Osteoblast (primary cell): ENCODE measurements at regions not wholly inside any gene's neighbourhood (a gene's known extent, or its start where the extent isn't known, plus 50 kb on each side); places are given as distances from the start of the nearest gene placed in this dataset.
"Not testable (repeated sequence)": the region's sequence is repeated elsewhere in the genome, so short reads cannot be mapped to it uniquely, and the experiment has no call there.

Source experiments
- DNase-seq: peaks from one replicate; pipeline ENCODE4 v3.0.0; 2011; ENCODE audit warnings: low spot score, mixed read lengths; ENCODE audit not compliant: insufficient read length; ENCODE audit errors: missing footprints
- H2AFZ ChIP-seq: 2 replicates; pipeline ENCODE4 v1.6.0; 2011; ENCODE audit warnings: mild to moderate bottlenecking, low read length
- H3K27ac ChIP-seq: 2 replicates; pipeline ENCODE4 v1.5.1; 2011; ENCODE audit warnings: mild to moderate bottlenecking, low read depth, low read length, moderate library complexity
- H3K27me3 ChIP-seq: 2 replicates; pipeline ENCODE4 v1.6.0; 2012; ENCODE audit warnings: mild to moderate bottlenecking, control low read depth, inconsistent platforms, low read length, moderate library complexity; ENCODE audit not compliant: insufficient read depth
- H3K36me3 ChIP-seq: 2 replicates; pipeline ENCODE4 v1.5.1; 2011; ENCODE audit warnings: mild to moderate bottlenecking, low read length, control low read depth, moderate library complexity; ENCODE audit not compliant: insufficient read depth
- H3K4me1 ChIP-seq: 2 replicates; pipeline ENCODE4 v1.5.1; 2011; ENCODE audit warnings: mild to moderate bottlenecking, low read length, control low read depth, moderate library complexity; ENCODE audit not compliant: insufficient read depth
- H3K4me2 ChIP-seq: 2 replicates; pipeline ENCODE4 v1.6.0; 2011; ENCODE audit warnings: mild to moderate bottlenecking, low read length; ENCODE audit not compliant: insufficient read depth
- H3K4me3 ChIP-seq: fragments of 200-600 bp; sonication (generic); 3 replicates; pipeline ENCODE4 v1.5.1; 2012; ENCODE audit warnings: mild to moderate bottlenecking, low read length, inconsistent platforms; ENCODE audit not compliant: insufficient read depth
- H3K79me2 ChIP-seq: 2 replicates; pipeline ENCODE4 v1.6.0; 2012; ENCODE audit warnings: mild to moderate bottlenecking, low read length, control low read depth, inconsistent platforms; ENCODE audit not compliant: insufficient read depth
- H3K9me3 ChIP-seq: 2 replicates; pipeline ENCODE4 v1.5.1; 2011; ENCODE audit warnings: low read depth, low read length, control low read depth
- H4K20me1 ChIP-seq: 2 replicates; pipeline ENCODE4 v1.6.0; 2012; ENCODE audit warnings: mild to moderate bottlenecking, low read length, control low read depth; ENCODE audit not compliant: insufficient read depth
- TF ChIP-seq, protein P1 (sequence below): IDR thresholded peaks from 2 replicates; pipeline ENCODE4 v1.5.1; 2011; ENCODE audit warnings: mild to moderate bottlenecking, low read depth, low read length, moderate library complexity; ENCODE audit errors: extremely low read depth

DNA sequence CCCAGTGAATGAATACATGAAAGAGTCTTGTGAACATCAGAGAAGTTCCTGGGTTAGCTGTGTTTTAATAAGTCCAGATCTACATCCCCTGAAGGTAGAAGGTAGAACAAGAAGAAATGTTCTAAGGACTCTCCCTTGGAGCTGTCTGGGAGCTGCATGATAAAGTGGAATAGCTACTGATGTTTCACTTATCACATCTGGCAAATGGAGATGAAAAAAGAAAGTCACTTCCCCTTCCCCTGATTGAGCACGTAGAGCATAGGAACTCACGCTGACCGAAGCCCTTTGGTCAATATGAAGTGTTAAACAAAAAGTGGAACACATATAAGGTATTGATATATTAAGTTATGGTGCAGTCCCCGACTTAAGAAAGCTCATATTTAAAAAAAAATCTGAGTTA is 53.2 kb upstream of the PARP1 start:
- TF ChIP-seq, protein P1, sequence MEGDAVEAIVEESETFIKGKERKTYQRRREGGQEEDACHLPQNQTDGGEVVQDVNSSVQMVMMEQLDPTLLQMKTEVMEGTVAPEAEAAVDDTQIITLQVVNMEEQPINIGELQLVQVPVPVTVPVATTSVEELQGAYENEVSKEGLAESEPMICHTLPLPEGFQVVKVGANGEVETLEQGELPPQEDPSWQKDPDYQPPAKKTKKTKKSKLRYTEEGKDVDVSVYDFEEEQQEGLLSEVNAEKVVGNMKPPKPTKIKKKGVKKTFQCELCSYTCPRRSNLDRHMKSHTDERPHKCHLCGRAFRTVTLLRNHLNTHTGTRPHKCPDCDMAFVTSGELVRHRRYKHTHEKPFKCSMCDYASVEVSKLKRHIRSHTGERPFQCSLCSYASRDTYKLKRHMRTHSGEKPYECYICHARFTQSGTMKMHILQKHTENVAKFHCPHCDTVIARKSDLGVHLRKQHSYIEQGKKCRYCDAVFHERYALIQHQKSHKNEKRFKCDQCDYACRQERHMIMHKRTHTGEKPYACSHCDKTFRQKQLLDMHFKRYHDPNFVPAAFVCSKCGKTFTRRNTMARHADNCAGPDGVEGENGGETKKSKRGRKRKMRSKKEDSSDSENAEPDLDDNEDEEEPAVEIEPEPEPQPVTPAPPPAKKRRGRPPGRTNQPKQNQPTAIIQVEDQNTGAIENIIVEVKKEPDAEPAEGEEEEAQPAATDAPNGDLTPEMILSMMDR = no peak
- DNase-seq = no peak
- no peaks in the 10 kb centered on the region for H3K27me3 ChIP-seq

DNA sequence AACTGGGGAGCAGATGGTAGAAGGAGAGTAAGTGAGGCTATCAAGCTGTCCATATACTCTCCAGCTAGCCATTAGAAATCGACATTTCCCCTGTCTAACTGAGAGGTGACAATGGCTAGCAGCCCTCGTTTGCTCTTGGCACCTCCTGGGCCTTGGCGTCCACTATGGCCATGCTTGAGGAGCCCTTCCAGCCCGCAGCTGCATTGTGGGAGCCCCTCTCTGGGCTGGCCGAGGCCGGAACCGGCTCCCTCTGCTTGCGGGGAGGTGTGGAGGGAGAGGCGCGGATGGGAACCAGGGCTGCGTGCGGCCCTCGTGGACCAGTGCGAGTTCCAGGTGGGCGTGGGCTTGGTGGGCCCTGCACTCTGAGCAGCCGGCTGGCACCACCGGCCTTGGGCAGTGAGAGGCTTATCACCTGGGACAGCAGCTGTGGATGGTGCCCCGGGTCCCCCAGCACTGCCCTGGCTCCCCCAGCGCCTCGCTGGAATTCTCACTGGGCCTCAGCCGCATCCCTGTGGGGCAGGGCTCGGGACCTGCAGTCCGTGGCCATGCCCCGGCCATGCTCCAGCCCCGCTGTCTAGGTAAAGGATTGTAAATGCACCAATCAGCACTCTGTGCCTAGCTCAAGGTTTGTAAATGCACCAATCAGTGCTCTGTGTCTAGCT is 56.2 kb upstream of the PARP1 start:
- no peaks in the 10 kb centered on the region for H3K9me3 ChIP-seq
- no peak for DNase-seq
- H3K79me2 ChIP-seq = no peaks in the 10 kb centered on the region
- TF ChIP-seq, protein P1 = no peak
- H3K4me2 ChIP-seq = no peak overlapping the region
- no peaks in the 10 kb centered on the region for H3K27me3 ChIP-seq
- no peaks in the 10 kb centered on the region for H3K36me3 ChIP-seq
- no peaks in the 10 kb centered on the region for H3K4me1 ChIP-seq
- no peaks in the 10 kb centered on the region for H4K20me1 ChIP-seq
- H3K27ac ChIP-seq = no peak overlapping the region
- no peak overlapping the region for H3K4me3 ChIP-seq
- H2AFZ ChIP-seq = no peak overlapping the region

More for the DNA sequence above, 53.2 kb upstream of the PARP1 start:
- Histone ChIP-seq H3K4me1 (no peaks in the 10 kb centered on the region), H4K20me1 (no peaks in the 10 kb centered on the region), H3K27ac (no peak overlapping the region), H3K36me3 (no peaks in the 10 kb centered on the region), H3K79me2 (no peaks in the 10 kb centered on the region), H3K4me2 (no peak overlapping the region), H3K4me3 (no peak overlapping the region), H2AFZ (no peak overlapping the region), H3K9me3 (no peaks in the 10 kb centered on the region)

DNA sequence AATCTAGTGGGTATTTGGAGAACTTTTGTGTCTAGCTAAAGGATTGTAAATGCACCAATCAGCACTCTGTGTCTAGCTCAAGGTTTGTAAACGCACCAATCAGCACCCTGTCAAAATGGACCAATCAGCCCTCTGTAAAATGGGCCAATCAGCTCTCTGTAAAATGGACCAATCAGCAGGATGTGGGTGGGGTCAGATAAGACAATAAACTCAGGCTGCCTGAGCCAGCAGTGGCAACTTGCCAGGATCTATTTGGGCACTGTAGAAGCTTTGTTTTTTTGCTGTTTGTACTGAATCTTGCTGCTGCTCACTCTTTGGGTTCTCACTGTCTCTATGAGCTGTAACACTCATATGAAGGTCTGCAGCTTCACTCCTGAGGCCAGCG is 56.7 kb upstream of the PARP1 start:
- not testable (repeated sequence) for H2AFZ ChIP-seq, H3K4me2 ChIP-seq, H3K79me2 ChIP-seq, H3K9me3 ChIP-seq, H3K4me3 ChIP-seq, H3K27ac ChIP-seq, DNase-seq, H3K36me3 ChIP-seq, H3K4me1 ChIP-seq, H3K27me3 ChIP-seq, H4K20me1 ChIP-seq

DNA sequence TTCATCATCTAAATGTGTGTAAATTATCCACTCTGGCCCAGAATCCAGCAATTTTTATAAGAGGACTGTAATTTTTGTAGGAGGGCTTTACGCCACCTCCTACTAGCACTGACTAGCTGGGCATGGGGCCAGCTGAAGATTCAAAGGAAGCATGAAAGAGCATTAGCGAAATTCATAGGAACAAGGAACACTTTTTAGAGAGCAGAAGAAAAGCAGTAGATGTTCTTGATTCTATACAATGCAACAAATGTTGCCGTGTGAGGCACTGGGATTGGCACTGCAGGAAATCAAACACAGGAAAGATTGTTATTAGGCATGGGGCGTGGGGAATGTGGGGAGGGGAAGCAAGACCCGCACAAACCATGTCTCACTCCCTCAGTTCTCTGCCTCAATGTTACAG is 58.4 kb upstream of the PARP1 start:
- no peaks in the 10 kb centered on the region for H3K9me3 ChIP-seq
- no peak overlapping the region for H3K27ac ChIP-seq
- no peak overlapping the region for H3K4me2 ChIP-seq
- no peak for DNase-seq
- H3K4me1 ChIP-seq = no peaks in the 10 kb centered on the region
- H4K20me1 ChIP-seq = no peaks in the 10 kb centered on the region
- no peak overlapping the region for H3K4me3 ChIP-seq
- H2AFZ ChIP-seq = no peak overlapping the region
- no peaks in the 10 kb centered on the region for H3K79me2 ChIP-seq
- TF ChIP-seq, protein P1 = no peak
- no peaks in the 10 kb centered on the region for H3K27me3 ChIP-seq
- no peaks in the 10 kb centered on the region for H3K36me3 ChIP-seq
